ENCODE measurements at regions not wholly inside any gene's neighbourhood (a gene's known extent, or its start where the extent isn't known, plus 50 kb on each side); places are given as distances from the start of the nearest gene placed in this dataset.

DNA sequence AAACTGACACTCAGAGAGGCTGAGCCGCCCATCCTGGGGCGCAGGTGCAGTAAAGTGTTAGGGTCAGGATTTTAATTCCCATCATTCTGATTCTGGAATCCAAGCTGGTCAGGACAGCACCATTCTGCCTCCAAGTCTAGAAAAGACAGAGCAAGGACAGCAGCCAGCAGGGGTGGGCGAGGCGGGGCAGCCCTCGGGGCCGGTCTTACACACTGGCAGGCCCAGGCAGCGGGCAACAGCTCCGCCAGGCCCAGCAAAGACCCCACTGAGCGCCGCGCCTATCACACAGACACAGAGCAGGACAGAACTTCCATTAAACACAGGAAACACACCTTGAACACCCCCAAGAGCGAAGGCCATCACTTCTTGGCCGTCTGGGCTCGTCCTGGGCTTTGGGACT, 66.5 kb upstream of the RXRA start:
- H3K4me3 ChIP-seq (ENCODE audit: insufficient read length, low read depth), result no peak overlapping the region
- peaks cover 6% of the 10 kb centered on the region for H3K4me1 ChIP-seq (ENCODE audit: insufficient read depth, insufficient read length)
- no peaks in the 10 kb centered on the region for H3K36me3 ChIP-seq (ENCODE audit: insufficient read depth, insufficient read length, low read length)
- no peak overlapping the region for H3K9ac ChIP-seq (ENCODE audit: insufficient read length, low read depth)
- H3K9me3 ChIP-seq (ENCODE audit: insufficient read depth, low read length), result no peaks in the 10 kb centered on the region
- H3K27me3 ChIP-seq (ENCODE audit: insufficient read depth, insufficient read length), result peaks cover under 1% of the 10 kb centered on the region
- TF ChIP-seq ZNF274 (IDR thresholded peaks at IDR 0.05; ENCODE audit: low read depth, low read length), result no peak
- no peak for TF ChIP-seq YY1 (IDR thresholded peaks at IDR 0.05; ENCODE audit: insufficient read depth, insufficient read length)
- no peak for TF ChIP-seq SUZ12 (IDR thresholded peaks at IDR 0.05; ENCODE audit: extremely low read depth, insufficient read depth, insufficient read length)
- DNase-seq (ENCODE audit: low read depth, low spot score), result no peak

GRCh38 chr9:134260801-134261200, 65.5 kb upstream of the RXRA start:
- no peak for DNase-seq (ENCODE audit: low read depth, low spot score)
- Histone ChIP-seq H3K27me3 (ENCODE audit: insufficient read depth, insufficient read length) (no peaks in the 10 kb centered on the region), H3K9me3 (ENCODE audit: insufficient read depth, low read length) (no peaks in the 10 kb centered on the region), H3K9ac (ENCODE audit: insufficient read length, low read depth) (no peak overlapping the region), H3K4me3 (ENCODE audit: insufficient read length, low read depth) (no peak overlapping the region), H3K4me1 (ENCODE audit: insufficient read depth, insufficient read length) (peaks cover 6% of the 10 kb centered on the region), H3K36me3 (ENCODE audit: insufficient read depth, insufficient read length, low read length) (no peaks in the 10 kb centered on the region)
- TF ChIP-seq ZNF274 (IDR thresholded peaks at IDR 0.05; ENCODE audit: low read depth, low read length), result no peak
- TF ChIP-seq SUZ12 (IDR thresholded peaks at IDR 0.05; ENCODE audit: extremely low read depth, insufficient read depth, insufficient read length), result no peak
- TF ChIP-seq YY1 (IDR thresholded peaks at IDR 0.05; ENCODE audit: insufficient read depth, insufficient read length), result no peak

DNA sequence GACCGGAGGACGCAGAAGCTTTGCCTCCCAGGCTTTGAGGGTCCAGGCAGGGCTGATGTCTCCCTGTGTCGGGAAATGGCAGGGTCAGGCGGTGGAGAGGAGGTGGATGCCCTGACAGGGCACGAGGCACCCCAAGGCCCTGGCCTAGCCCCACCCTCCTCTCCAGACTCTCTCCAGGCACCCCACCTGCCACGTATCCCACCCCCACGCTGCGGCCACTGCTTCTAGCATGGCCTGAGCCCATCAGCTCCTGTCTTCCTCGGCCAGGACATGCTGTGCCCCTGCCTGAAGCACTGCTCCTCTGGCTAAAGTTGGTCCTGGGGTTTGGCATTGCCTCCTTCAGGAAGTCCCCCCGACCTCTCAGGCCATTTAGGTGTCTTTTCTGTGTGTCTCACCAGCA, 64.2 kb upstream of the RXRA start:
- H3K9me3 ChIP-seq (ENCODE audit: insufficient read depth, low read length), result no peaks in the 10 kb centered on the region
- H3K4me1 ChIP-seq (ENCODE audit: insufficient read depth, insufficient read length), result peaks cover 3% of the 10 kb centered on the region
- H3K36me3 ChIP-seq (ENCODE audit: insufficient read depth, insufficient read length, low read length), result no peaks in the 10 kb centered on the region
- no peak for DNase-seq (ENCODE audit: low read depth, low spot score)
- no peak for TF ChIP-seq SUZ12 (IDR thresholded peaks at IDR 0.05; ENCODE audit: extremely low read depth, insufficient read depth, insufficient read length)
- TF ChIP-seq YY1 (IDR thresholded peaks at IDR 0.05; ENCODE audit: insufficient read depth, insufficient read length), result no peak
- TF ChIP-seq ZNF274 (IDR thresholded peaks at IDR 0.05; ENCODE audit: low read depth, low read length), result no peak
- no peaks in the 10 kb centered on the region for H3K27me3 ChIP-seq (ENCODE audit: insufficient read depth, insufficient read length)
- no peak overlapping the region for H3K9ac ChIP-seq (ENCODE audit: insufficient read length, low read depth)
- H3K4me3 ChIP-seq (ENCODE audit: insufficient read length, low read depth), result no peak overlapping the region

- Histone ChIP-seq H3K27me3 (ENCODE audit: insufficient read depth, insufficient read length) (no peaks in the 10 kb centered on the region), H3K4me1 (ENCODE audit: insufficient read depth, insufficient read length) (peaks cover 8% of the 10 kb centered on the region), H3K36me3 (ENCODE audit: insufficient read depth, insufficient read length, low read length) (no peaks in the 10 kb centered on the region), H3K9me3 (ENCODE audit: insufficient read depth, low read length) (no peaks in the 10 kb centered on the region), H3K9ac (ENCODE audit: insufficient read length, low read depth) (no peak overlapping the region), H3K4me3 (ENCODE audit: insufficient read length, low read depth) (no peak overlapping the region)
- DNase-seq (ENCODE audit: low read depth, low spot score), result no peak
- TF ChIP-seq YY1 (IDR thresholded peaks at IDR 0.05; ENCODE audit: insufficient read depth, insufficient read length) (no peak), ZNF274 (IDR thresholded peaks at IDR 0.05; ENCODE audit: low read depth, low read length) (no peak), SUZ12 (IDR thresholded peaks at IDR 0.05; ENCODE audit: extremely low read depth, insufficient read depth, insufficient read length) (no peak)
Measured at GRCh38 chr9:134263596-134263995, 62.7 kb upstream of the RXRA start.

GRCh38 chr9:134264169-134264568, 62.1 kb upstream of the RXRA start:
- peaks cover 8% of the 10 kb centered on the region for H3K4me1 ChIP-seq (ENCODE audit: insufficient read depth, insufficient read length)
- no peak for TF ChIP-seq SUZ12 (IDR thresholded peaks at IDR 0.05; ENCODE audit: extremely low read depth, insufficient read depth, insufficient read length)
- no peak for TF ChIP-seq YY1 (IDR thresholded peaks at IDR 0.05; ENCODE audit: insufficient read depth, insufficient read length)
- no peak for TF ChIP-seq ZNF274 (IDR thresholded peaks at IDR 0.05; ENCODE audit: low read depth, low read length)

GRCh38 chr9:134265078-134265477, 61.2 kb upstream of the RXRA start:
- Histone ChIP-seq H3K4me1 (ENCODE audit: insufficient read depth, insufficient read length) (peaks cover 8% of the 10 kb centered on the region), H3K9ac (ENCODE audit: insufficient read length, low read depth) (no peak overlapping the region), H3K9me3 (ENCODE audit: insufficient read depth, low read length) (no peaks in the 10 kb centered on the region), H3K4me3 (ENCODE audit: insufficient read length, low read depth) (no peak overlapping the region), H3K27me3 (ENCODE audit: insufficient read depth, insufficient read length) (no peaks in the 10 kb centered on the region), H3K36me3 (ENCODE audit: insufficient read depth, insufficient read length, low read length) (no peaks in the 10 kb centered on the region)
- DNase-seq (ENCODE audit: low read depth, low spot score), result no peak
- no peak for TF ChIP-seq YY1 (IDR thresholded peaks at IDR 0.05; ENCODE audit: insufficient read depth, insufficient read length)
- TF ChIP-seq ZNF274 (IDR thresholded peaks at IDR 0.05; ENCODE audit: low read depth, low read length), result no peak
- TF ChIP-seq SUZ12 (IDR thresholded peaks at IDR 0.05; ENCODE audit: extremely low read depth, insufficient read depth, insufficient read length), result no peak

More at GRCh38 chr9:134264169-134264568, 62.1 kb upstream of the RXRA start:
- Histone ChIP-seq H3K36me3 (ENCODE audit: insufficient read depth, insufficient read length, low read length) (no peaks in the 10 kb centered on the region), H3K4me3 (ENCODE audit: insufficient read length, low read depth) (no peak overlapping the region), H3K27me3 (ENCODE audit: insufficient read depth, insufficient read length) (no peaks in the 10 kb centered on the region), H3K9ac (ENCODE audit: insufficient read length, low read depth) (no peak overlapping the region), H3K9me3 (ENCODE audit: insufficient read depth, low read length) (no peaks in the 10 kb centered on the region)
- DNase-seq (ENCODE audit: low read depth, low spot score), result no peak

DNA sequence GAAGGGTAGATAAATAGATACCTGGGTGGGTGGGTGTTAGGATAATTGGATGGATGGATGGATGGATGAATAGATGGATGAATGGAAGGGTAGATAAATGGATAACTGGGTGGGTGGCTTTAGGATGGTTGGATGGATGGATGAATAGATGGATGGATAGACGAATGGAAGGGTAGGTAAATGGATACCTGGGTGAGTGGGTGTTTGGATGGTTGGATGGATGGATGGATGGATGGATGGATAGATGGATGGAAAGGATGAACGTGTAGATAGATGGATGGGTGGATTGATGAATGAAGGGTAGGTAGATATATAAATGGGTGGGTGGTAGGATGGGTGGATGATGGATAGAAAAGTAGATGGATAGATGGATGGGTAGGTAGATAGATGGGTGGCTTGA, 59.8 kb upstream of the RXRA start:
- Histone ChIP-seq H3K9ac (ENCODE audit: insufficient read length, low read depth) (no peak overlapping the region), H3K36me3 (ENCODE audit: insufficient read depth, insufficient read length, low read length) (no peaks in the 10 kb centered on the region), H3K4me3 (ENCODE audit: insufficient read length, low read depth) (no peak overlapping the region), H3K4me1 (ENCODE audit: insufficient read depth, insufficient read length) (peaks cover 8% of the 10 kb centered on the region), H3K27me3 (ENCODE audit: insufficient read depth, insufficient read length) (no peaks in the 10 kb centered on the region), H3K9me3 (ENCODE audit: insufficient read depth, low read length) (no peaks in the 10 kb centered on the region)
- TF ChIP-seq SUZ12 (IDR thresholded peaks at IDR 0.05; ENCODE audit: extremely low read depth, insufficient read depth, insufficient read length), result no peak
- no peak for DNase-seq (ENCODE audit: low read depth, low spot score)
